SU-DHL-6 (cell line): ENCODE measurements at regions not wholly inside any gene's neighbourhood (a gene's known extent, or its start where the extent isn't known, plus 50 kb on each side); places are given as distances from the start of the nearest gene placed in this dataset.

Experiments
- H2AFZ ChIP-seq: fragments of 200-600 bp; sonication (generic); 2 replicates; pipeline ENCODE4 v1.6.1; 2014; ENCODE audit warnings: low read depth, mild to moderate bottlenecking, moderate library complexity, mixed read lengths, antibody characterized with exemption, low read length; ENCODE audit not compliant: severe bottlenecking
- H3F3A ChIP-seq: fragments of 200-600 bp; shearing (Covaris generic); 2 replicates; pipeline ENCODE4 v1.6.0; 2016; ENCODE audit warnings: antibody characterized with exemption, mild to moderate bottlenecking; ENCODE audit not compliant: insufficient read depth
- H3K27ac ChIP-seq: fragments of 200-600 bp; sonication (generic); 2 replicates; pipeline ENCODE4 v1.5.1; 2016; ENCODE audit warnings: low read depth, mild to moderate bottlenecking, low read length, moderate library complexity, mixed read lengths
- H3K27me3 ChIP-seq: fragments of 200-600 bp; sonication (generic), shearing (Covaris generic); 2 replicates; pipeline ENCODE4 v1.6.0; 2014; ENCODE audit warnings: mild to moderate bottlenecking, low read length
- H3K36me3 ChIP-seq: fragments of 200-600 bp; sonication (generic); 2 replicates; pipeline ENCODE4 v1.6.1; 2014; ENCODE audit warnings: mild to moderate bottlenecking, low read length, mixed read lengths
- H3K4me2 ChIP-seq: fragments of 300-600, 200-600 bp; shearing (Covaris generic), sonication (generic); 2 replicates; pipeline ENCODE4 v1.6.0; 2014; ENCODE audit warnings: low read length, low read depth, mild to moderate bottlenecking; ENCODE audit not compliant: poor library complexity, severe bottlenecking
- H3K4me3 ChIP-seq: fragments of 200-600 bp; sonication (generic); 2 replicates; pipeline ENCODE4 v1.5.1; 2014; ENCODE audit warnings: antibody characterized with exemption, low read length, mild to moderate bottlenecking, mixed read lengths; ENCODE audit not compliant: insufficient read depth, poor library complexity, severe bottlenecking
- H3K79me2 ChIP-seq: fragments of 200-600 bp; sonication (generic); 2 replicates; pipeline ENCODE4 v1.6.1; 2014; ENCODE audit warnings: mild to moderate bottlenecking, low read length, moderate library complexity; ENCODE audit not compliant: insufficient read depth
- H3K9ac ChIP-seq: fragments of 200-600 bp; sonication (generic); 2 replicates; pipeline ENCODE4 v1.7.0; 2014; ENCODE audit warnings: mild to moderate bottlenecking, low read length
- H3K9me2 ChIP-seq: fragments of 200-600 bp; sonication (generic); replicated peaks from 2 replicates; pipeline ENCODE4 v1.6.1; 2014; ENCODE audit warnings: low read length; ENCODE audit not compliant: insufficient read depth
- H3K9me3 ChIP-seq: fragments of 200-600 bp; sonication (generic); 2 replicates; pipeline ENCODE4 v1.6.1; 2014; ENCODE audit warnings: low read length, mixed read lengths; ENCODE audit not compliant: insufficient read depth
- H4K20me1 ChIP-seq: fragments of 200-600 bp; sonication (generic); 2 replicates; pipeline ENCODE4 v1.6.1; 2014; ENCODE audit warnings: low read depth, mild to moderate bottlenecking, antibody characterized with exemption, low read length, moderate library complexity, mixed read lengths
- EZH2phosphoT487 ChIP-seq: fragments of 200-600 bp; sonication (generic), shearing (Covaris generic); conservative IDR thresholded peaks from 2 replicates; pipeline ENCODE4 v1.6.1; 2018; ENCODE audit warnings: mild to moderate bottlenecking, antibody characterized with exemption, low read length, moderate library complexity, mixed read lengths
- TF ChIP-seq, protein P1 (sequence below): fragments of 200-600 bp; sonication (generic); IDR thresholded peaks from one replicate; pipeline ENCODE4 v1.5.1; 2017; ENCODE audit warnings: antibody characterized with exemption, mild to moderate bottlenecking, low read length, moderate library complexity; ENCODE audit not compliant: insufficient read depth, poor library complexity, severe bottlenecking

DNA sequence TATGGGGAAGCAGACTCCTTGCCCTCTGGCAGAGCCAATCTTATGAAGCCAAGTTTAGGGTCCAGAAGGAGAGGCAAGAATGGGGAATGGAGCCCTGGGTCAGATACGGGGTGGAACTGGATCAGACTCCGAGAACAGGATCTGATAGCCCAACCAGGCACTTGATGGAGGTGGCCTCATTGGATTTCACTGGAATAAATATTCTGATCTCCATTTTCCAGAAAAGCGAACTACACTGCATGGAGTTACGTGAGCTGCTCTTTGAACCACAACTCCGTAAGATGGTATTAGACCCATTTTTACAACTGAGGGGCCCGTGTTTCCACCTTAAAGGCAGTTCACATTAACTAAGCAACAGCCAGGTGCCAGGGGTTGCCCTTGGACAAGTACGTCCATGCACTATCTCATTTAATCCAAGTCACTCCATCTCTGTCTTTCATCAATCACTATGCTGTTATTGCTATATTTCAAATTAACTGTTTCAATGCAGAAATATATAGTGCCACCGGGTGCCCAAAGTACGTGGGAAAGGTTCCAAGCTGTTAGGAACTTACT lies 155.2 kb downstream of the BCL11B start:
- Histone ChIP-seq H3K9me2 (no peaks in the 10 kb centered on the region), H3K36me3 (no peaks in the 10 kb centered on the region; the same call in 1 of the 2 replicates), H3K27ac (no peak overlapping the region), H3F3A (no peaks in the 10 kb centered on the region), H3K9me3 (no peaks in the 10 kb centered on the region), H3K4me2 (no peak overlapping the region), H3K9ac (no peak overlapping the region), H3K27me3 (no peaks in the 10 kb centered on the region), H4K20me1 (no peaks in the 10 kb centered on the region), H3K79me2 (no peaks in the 10 kb centered on the region), H3K4me3 (no peak overlapping the region), H2AFZ (no peak overlapping the region)
- TF ChIP-seq, protein P1, sequence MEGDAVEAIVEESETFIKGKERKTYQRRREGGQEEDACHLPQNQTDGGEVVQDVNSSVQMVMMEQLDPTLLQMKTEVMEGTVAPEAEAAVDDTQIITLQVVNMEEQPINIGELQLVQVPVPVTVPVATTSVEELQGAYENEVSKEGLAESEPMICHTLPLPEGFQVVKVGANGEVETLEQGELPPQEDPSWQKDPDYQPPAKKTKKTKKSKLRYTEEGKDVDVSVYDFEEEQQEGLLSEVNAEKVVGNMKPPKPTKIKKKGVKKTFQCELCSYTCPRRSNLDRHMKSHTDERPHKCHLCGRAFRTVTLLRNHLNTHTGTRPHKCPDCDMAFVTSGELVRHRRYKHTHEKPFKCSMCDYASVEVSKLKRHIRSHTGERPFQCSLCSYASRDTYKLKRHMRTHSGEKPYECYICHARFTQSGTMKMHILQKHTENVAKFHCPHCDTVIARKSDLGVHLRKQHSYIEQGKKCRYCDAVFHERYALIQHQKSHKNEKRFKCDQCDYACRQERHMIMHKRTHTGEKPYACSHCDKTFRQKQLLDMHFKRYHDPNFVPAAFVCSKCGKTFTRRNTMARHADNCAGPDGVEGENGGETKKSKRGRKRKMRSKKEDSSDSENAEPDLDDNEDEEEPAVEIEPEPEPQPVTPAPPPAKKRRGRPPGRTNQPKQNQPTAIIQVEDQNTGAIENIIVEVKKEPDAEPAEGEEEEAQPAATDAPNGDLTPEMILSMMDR = no peak
- TF ChIP-seq EZH2phosphoT487 = no peak

DNA sequence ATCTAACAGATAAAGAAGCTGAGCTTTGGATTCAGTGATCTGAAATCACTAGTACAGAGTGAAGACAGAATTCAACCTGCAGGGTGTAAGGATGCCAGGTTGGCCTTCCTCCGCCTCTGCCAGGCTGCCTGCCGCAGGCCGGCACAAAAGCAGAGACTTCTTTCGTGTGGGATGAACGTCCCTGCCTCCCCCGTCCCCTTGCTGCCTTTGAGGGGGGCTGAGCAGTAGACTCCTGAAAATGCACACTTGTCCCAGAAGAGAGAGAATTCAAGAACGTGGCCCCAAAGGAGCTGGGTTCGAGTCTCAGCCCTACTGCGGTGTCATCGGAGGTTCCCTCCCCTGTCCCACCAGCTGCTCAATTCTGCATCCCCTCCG lies 154.3 kb downstream of the BCL11B start:
- TF ChIP-seq EZH2phosphoT487 = no peak
- TF ChIP-seq, protein P1 = no peak
- H3K9me2 ChIP-seq = no peaks in the 10 kb centered on the region
- H3K9ac ChIP-seq = no peak overlapping the region
- H3F3A ChIP-seq = no peaks in the 10 kb centered on the region
- no peak overlapping the region for H3K27ac ChIP-seq
- no peaks in the 10 kb centered on the region for H3K27me3 ChIP-seq
- no peaks in the 10 kb centered on the region for H3K9me3 ChIP-seq
- no peaks in the 10 kb centered on the region for H3K79me2 ChIP-seq
- no peak overlapping the region for H3K4me2 ChIP-seq
- H3K36me3 ChIP-seq = no peaks in the 10 kb centered on the region; the same call in 1 of the 2 replicates
- no peak overlapping the region for H3K4me3 ChIP-seq
- no peak overlapping the region for H2AFZ ChIP-seq
- H4K20me1 ChIP-seq = no peaks in the 10 kb centered on the region

DNA sequence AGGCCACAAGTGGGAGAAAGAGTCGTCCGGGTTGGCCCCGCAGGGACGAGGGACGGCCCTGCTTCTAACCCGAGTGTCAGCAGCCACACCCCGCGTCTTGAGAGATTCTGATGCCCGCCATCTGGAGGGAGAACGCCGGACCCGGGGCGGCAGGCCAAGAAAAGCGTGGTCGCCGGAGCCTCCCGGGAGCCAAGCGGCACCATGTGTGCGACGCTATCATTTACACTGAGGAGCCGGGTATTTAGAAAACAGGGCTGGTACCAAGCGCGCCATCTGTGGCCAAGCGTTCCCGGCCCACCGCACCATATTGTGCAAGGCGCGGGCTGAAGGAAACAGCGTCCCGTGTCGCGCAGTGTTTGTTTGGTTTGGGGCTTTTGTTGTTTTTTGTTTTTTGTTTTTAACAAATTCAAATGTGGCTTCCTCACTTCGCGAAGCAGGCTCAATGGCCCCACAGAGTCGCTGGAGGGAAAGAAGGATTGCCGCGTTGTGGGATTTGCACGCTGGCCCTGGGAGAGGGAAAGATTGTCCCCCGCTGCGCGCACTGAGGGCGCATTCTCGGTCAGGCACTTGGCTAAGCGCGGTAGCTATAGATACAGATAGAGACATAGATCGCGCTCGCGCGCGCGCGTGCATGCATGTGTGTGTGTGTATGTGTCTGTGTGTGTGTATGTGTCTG lies 153.8 kb downstream of the BCL11B start:
- Histone ChIP-seq H3K9me2 (no peaks in the 10 kb centered on the region), H3K4me3 (no peak overlapping the region), H3K27me3 (no peaks in the 10 kb centered on the region), H3K9me3 (no peaks in the 10 kb centered on the region), H3K79me2 (no peaks in the 10 kb centered on the region), H3K27ac (no peak overlapping the region), H3F3A (no peaks in the 10 kb centered on the region), H4K20me1 (no peaks in the 10 kb centered on the region), H3K36me3 (no peaks in the 10 kb centered on the region), H2AFZ (no peak overlapping the region), H3K4me2 (no peak overlapping the region), H3K9ac (no peak overlapping the region)
- no peak for TF ChIP-seq EZH2phosphoT487
- TF ChIP-seq, protein P1 = no peak
